IMR-90 (cell line): ENCODE measurements at regions not wholly inside any gene's neighbourhood (a gene's known extent, or its start where the extent isn't known, plus 50 kb on each side); places are given as distances from the start of the nearest gene placed in this dataset.

Source experiments
- ATAC-seq: fragments of 200-7000 bp; cut with Tn5 transposase; 2 replicates; pipeline ENCODE4 v1.9.1; 2020; ENCODE audit warnings: low read depth, mild to moderate bottlenecking, moderate library complexity
- BruUV-seq: library from RNA; stranded (reverse); fragments of 400-500 nt; replicated peaks from 2 replicates; lab custom pipeline; 2021; lab: Mats Ljungman, UMichigan
- CTCF ChIA-PET: fragments of 300-600 bp; formaldehyde crosslinking; extraction: SDS; loops from one replicate; lab custom pipeline; 2021; ENCODE audit warnings: antibody characterized with exemption; lab: Yijun Ruan, JAX
- POLR2A ChIA-PET: fragments of 300-600 bp; sonication (Branson Sonifier 250); formaldehyde crosslinking; loops from one replicate; lab custom pipeline; 2022; ENCODE audit warnings: antibody characterized with exemption; ENCODE audit not compliant: unreplicated experiment; lab: Charles Lee
- DNase-seq: peaks from one replicate; pipeline ENCODE4 v3.0.0; 2013
- H2AFZ ChIP-seq: replicated peaks from 2 replicates; pipeline ENCODE3; 2013; ENCODE audit warnings: low read length, mild to moderate bottlenecking; ENCODE audit not compliant: poor library complexity
- H2AK5ac ChIP-seq: 2 replicates; pipeline ENCODE4 v1.6.1; 2013; ENCODE audit warnings: low read depth, low read length, inconsistent platforms
- H2AK9ac ChIP-seq: replicated peaks from 2 replicates; pipeline ENCODE3; 2013; ENCODE audit warnings: mild to moderate bottlenecking, low read depth, low read length, moderate library complexity; ENCODE audit not compliant: poor library complexity
- H2BK120ac ChIP-seq: 2 replicates; pipeline ENCODE4 v1.6.1; 2013; ENCODE audit warnings: low read depth, low read length, inconsistent platforms
- H2BK15ac ChIP-seq: 3 replicates; pipeline ENCODE4 v1.6.1; 2013; ENCODE audit warnings: low read depth, low read length, inconsistent platforms
- H2BK20ac ChIP-seq: 2 replicates; pipeline ENCODE4 v1.6.1; 2013; ENCODE audit warnings: low read depth, mild to moderate bottlenecking, inconsistent platforms, low read length, moderate library complexity
- H2BK5ac ChIP-seq: 2 replicates; pipeline ENCODE4 v1.6.1; 2013; ENCODE audit warnings: mild to moderate bottlenecking, low read depth, low read length, inconsistent platforms; ENCODE audit not compliant: poor library complexity, severe bottlenecking
- H3K14ac ChIP-seq: replicated peaks from 2 replicates; pipeline ENCODE4 v1.6.1; 2013; ENCODE audit warnings: low read depth, low read length, inconsistent platforms
- H3K18ac ChIP-seq: 2 replicates; pipeline ENCODE4 v1.6.1; 2013; ENCODE audit warnings: low read depth, low read length, control low read depth
- H3K23ac ChIP-seq: 2 replicates; pipeline ENCODE4 v1.6.1; 2013; ENCODE audit warnings: low read depth, low read length, inconsistent platforms
- H3K27ac ChIP-seq: 2 replicates; pipeline ENCODE4 v1.5.1; 2013; ENCODE audit warnings: mild to moderate bottlenecking, control low read depth, low read length; ENCODE audit not compliant: insufficient read depth
- H3K27me3 ChIP-seq: 2 replicates; pipeline ENCODE4 v1.6.1; 2013; ENCODE audit warnings: low read length; ENCODE audit not compliant: control insufficient read depth, insufficient read depth
- H3K36me3 ChIP-seq: 2 replicates; pipeline ENCODE4 v1.6.1; 2013; ENCODE audit warnings: low read length, mixed read lengths; ENCODE audit not compliant: control insufficient read depth, insufficient read depth
- H3K4ac ChIP-seq: 2 replicates; pipeline ENCODE4 v1.6.1; 2013; ENCODE audit warnings: low read depth, low read length, inconsistent platforms
- H3K4me1 ChIP-seq: 2 replicates; pipeline ENCODE4 v1.6.1; 2013; ENCODE audit warnings: low read length, mixed read lengths; ENCODE audit not compliant: control insufficient read depth, insufficient read depth
- H3K4me2 ChIP-seq: 2 replicates; pipeline ENCODE4 v1.6.1; 2013; ENCODE audit warnings: low read depth, mild to moderate bottlenecking, control low read depth, low read length, moderate library complexity
- H3K4me3 ChIP-seq: 2 replicates; pipeline ENCODE4 v1.5.1; 2013; ENCODE audit warnings: low read depth, mild to moderate bottlenecking, control low read depth, low read length, moderate library complexity; ENCODE audit not compliant: insufficient read depth
- H3K56ac ChIP-seq: 2 replicates; pipeline ENCODE4 v1.6.1; 2013; ENCODE audit warnings: low read length, inconsistent platforms; ENCODE audit not compliant: insufficient read depth; ENCODE audit errors: extremely low read depth
- H3K79me1 ChIP-seq, 2 experiments: 2 replicates each; pipeline ENCODE4 v1.6.1; 2013; ENCODE audit warnings: low read length in 2 of 2, inconsistent platforms in 1 of 2, low read depth in 1 of 2
- H3K9ac ChIP-seq: 2 replicates; pipeline ENCODE4 v1.6.1; 2013; ENCODE audit warnings: low read depth, low read length, control low read depth
- H3K9me1 ChIP-seq: 2 replicates; pipeline ENCODE4 v1.6.1; 2013; ENCODE audit warnings: low read length, inconsistent platforms; ENCODE audit not compliant: insufficient read depth
- H3K9me3 ChIP-seq: 2 replicates; pipeline ENCODE4 v1.6.1; 2013; ENCODE audit warnings: low read length; ENCODE audit not compliant: control insufficient read depth, insufficient read depth
- H4K20me1 ChIP-seq: 2 replicates; pipeline ENCODE4 v1.6.1; 2013; ENCODE audit warnings: low read length, inconsistent platforms; ENCODE audit not compliant: insufficient read depth
- H4K5ac ChIP-seq: 2 replicates; pipeline ENCODE4 v1.6.1; 2013; ENCODE audit warnings: mild to moderate bottlenecking, low read depth, low read length, control low read depth
- H4K8ac ChIP-seq, 2 experiments: 2 replicates each; pipeline ENCODE4 v1.6.1; 2013; ENCODE audit warnings: low read depth in 2 of 2, low read length in 2 of 2, control low read depth in 1 of 2, inconsistent platforms in 1 of 2
- H4K91ac ChIP-seq: 2 replicates; pipeline ENCODE4 v1.6.1; 2013; ENCODE audit warnings: low read depth, low read length, inconsistent platforms; ENCODE audit not compliant: insufficient read depth
- BHLHE40 ChIP-seq: fragments of 150-350 bp; IDR thresholded peaks from 2 replicates; pipeline ENCODE4 v1.6.1; 2016; ENCODE audit warnings: mild to moderate bottlenecking, low read depth, low read length
- FOS ChIP-seq: fragments of 150-350 bp; IDR thresholded peaks from 2 replicates; pipeline ENCODE4 v1.6.1; 2016; ENCODE audit warnings: low read depth, low read length
- MAFK ChIP-seq: IDR thresholded peaks from 2 replicates; pipeline ENCODE4 v1.6.1; 2012; ENCODE audit warnings: low read depth, low read length, improper control_type of control experiment
- RFX5 ChIP-seq: IDR thresholded peaks from 2 replicates; pipeline ENCODE4 v1.8.0; 2012; ENCODE audit warnings: low read depth, mild to moderate bottlenecking, low read length, moderate library complexity
- USF2 ChIP-seq: fragments of 150-350 bp; IDR thresholded peaks from 2 replicates; pipeline ENCODE4 v1.6.1; 2017; ENCODE audit warnings: mild to moderate bottlenecking, antibody characterized with exemption, low read length, low read depth
- WGBS, 2 experiments: methylation state at CpG; one replicate each; pipeline versions ENCODE4 v1.1.5 to v1.1.7; 2013; ENCODE audit warnings: missing lambda C conversion rate in 2 of 2; ENCODE audit not compliant: insufficient read length in 1 of 2; ENCODE audit errors: extremely low coverage in 2 of 2; 5-methylcytosine and 5-hydroxymethylcytosine counted together
- dilution Hi-C: fragments of 300-500 bp; cut with HindIII; formaldehyde crosslinking; loops from one replicate; pipeline ENCODE4 v1.14.3; 2018; ENCODE audit warnings: low sequenced_read_pairs; ENCODE audit not compliant: unreplicated experiment
- in situ Hi-C: fragments of 300-500 bp; cut with MboI; formaldehyde crosslinking; loops from 3 replicates; pipeline ENCODE4 v1.14.3; 2019; ENCODE audit warnings: low sequenced_read_pairs, inconsistent platforms, mixed read lengths
- intact Hi-C: fragments of 100-400 bp; cut with micrococcal nuclease; formaldehyde crosslinking; loops from 2 replicates; pipeline ENCODE4 v1.10.0; 2022

GRCh38 chr3:117734496-117734895, 1024.9 kb downstream of the TUSC7 start:
- POLR2A ChIA-PET, result no interaction called here
- Histone ChIP-seq H3K79me1 (no peaks in the 10 kb centered on the region), H3K23ac (no peak overlapping the region), H3K14ac (no peak overlapping the region), H3K27ac (peak overlapping the region; percentile 76; the same call in 1 of the 2 replicates), H4K5ac (no peak overlapping the region; the same call in 1 of the 2 replicates), H3K18ac (peak overlapping the region; percentile 42; the same call in 1 of the 2 replicates), H3K4me3 (no peak overlapping the region), H4K91ac (no peak overlapping the region), H2AK5ac (no peak overlapping the region), H3K56ac (no peak overlapping the region), H4K8ac (peak overlapping the region; percentile 10 to 16; a peak in 1 of 4 replicates), H3K9me3 (no peaks in the 10 kb centered on the region), H2BK120ac (peak overlapping the region; percentile 85), H2BK15ac (peak overlapping the region; percentile 13; the same call in 2 of the 3 replicates), H3K27me3 (no peaks in the 10 kb centered on the region), H3K4me1 (peaks cover 9% of the 10 kb centered on the region), H4K20me1 (no peaks in the 10 kb centered on the region), H3K4me2 (peak overlapping the region; percentile 51), H2AFZ (no peak overlapping the region), H2BK20ac (peak overlapping the region; percentile 68), H2BK5ac (peak overlapping the region; percentile 99), H3K36me3 (no peaks in the 10 kb centered on the region), H3K9ac (no peak overlapping the region), H2AK9ac (no peak overlapping the region), H3K9me1 (peaks cover 3% of the 10 kb centered on the region), H3K4ac (no peak overlapping the region)
- ATAC-seq (peak; percentile 41), DNase-seq (peak; percentile 79)
- in situ Hi-C loops (no loop called here), intact Hi-C loops (loop anchor here (2.0 kb wide), 1 partner anchor 262 kb away; no protein-coding TSS in a partner anchor), dilution Hi-C loops (no loop called here)
- no peak for TF ChIP-seq MAFK
- TF ChIP-seq RFX5, result no peak
- TF ChIP-seq BHLHE40, result peak; percentile 70; the same call in 1 of the 2 replicates
- TF ChIP-seq FOS, result 0 out of 2 replicates have a peak, but pooled peaks have one; percentile 23
- no peak for TF ChIP-seq USF2
- no CpG with 5 or more reads among the region's 3 CpGs for WGBS, 2 experiments
- CTCF ChIA-PET, result interaction anchor here (0.8 kb wide), 1 partner anchor 14 kb away, joined by 3 read pairs; no protein-coding TSS in a partner anchor
- no TSS peak for BruUV-seq
